Smooth muscle cell of the brain vasculature (primary cell): ENCODE measurements at regions not wholly inside any gene's neighbourhood (a gene's known extent, or its start where the extent isn't known, plus 50 kb on each side); places are given as distances from the start of the nearest gene placed in this dataset.
"Not testable (repeated sequence)": the region's sequence is repeated elsewhere in the genome, so short reads cannot be mapped to it uniquely, and the experiment has no call there.

Source experiments
- DNase-seq: peaks from one replicate; pipeline ENCODE4 v3.0.0-alpha.2; 2012; ENCODE audit warnings: low read depth, low spot score

GRCh38 chr7:119703895-119704294, 569.1 kb upstream of the KCND2 start:
- DNase-seq: no peak

GRCh38 chr7:119706608-119707007, 566.4 kb upstream of the KCND2 start:
- DNase-seq: no peak

GRCh38 chr7:119708891-119709290, 564.1 kb upstream of the KCND2 start:
- no peak for DNase-seq

- DNase-seq: no peak
Measured at GRCh38 chr7:119711104-119711503, 561.9 kb upstream of the KCND2 start.

DNA sequence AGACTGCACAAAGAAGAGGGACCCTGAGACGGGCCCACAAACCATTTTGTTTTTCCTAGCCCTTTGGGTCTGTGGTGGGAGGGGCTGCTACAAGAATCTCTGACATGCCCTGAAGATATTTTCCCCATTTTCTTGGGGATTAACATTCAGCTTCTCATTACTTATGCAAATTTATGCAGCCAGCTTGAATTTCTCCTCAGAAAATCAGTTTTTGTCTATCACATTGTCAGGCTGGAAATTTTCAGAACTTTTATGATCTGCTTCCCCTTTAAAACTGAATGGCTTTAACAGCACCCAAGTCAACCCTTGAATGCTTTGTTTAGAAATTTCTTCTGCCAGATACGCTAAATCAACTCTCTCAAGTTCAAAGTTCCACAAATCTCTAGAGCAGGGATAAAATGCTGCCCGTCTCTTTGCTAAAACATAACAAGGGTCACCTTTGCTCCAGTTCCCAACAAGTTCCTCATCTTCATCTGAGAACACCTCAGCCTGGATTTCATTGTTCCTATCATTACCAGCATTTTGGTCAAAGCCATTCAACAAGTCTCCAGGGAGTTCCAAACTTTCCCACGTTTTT, 560.0 kb upstream of the KCND2 start:
- DNase-seq: no peak

- DNase-seq: no peak
Measured at GRCh38 chr7:119713606-119714005, 559.4 kb upstream of the KCND2 start.

DNA sequence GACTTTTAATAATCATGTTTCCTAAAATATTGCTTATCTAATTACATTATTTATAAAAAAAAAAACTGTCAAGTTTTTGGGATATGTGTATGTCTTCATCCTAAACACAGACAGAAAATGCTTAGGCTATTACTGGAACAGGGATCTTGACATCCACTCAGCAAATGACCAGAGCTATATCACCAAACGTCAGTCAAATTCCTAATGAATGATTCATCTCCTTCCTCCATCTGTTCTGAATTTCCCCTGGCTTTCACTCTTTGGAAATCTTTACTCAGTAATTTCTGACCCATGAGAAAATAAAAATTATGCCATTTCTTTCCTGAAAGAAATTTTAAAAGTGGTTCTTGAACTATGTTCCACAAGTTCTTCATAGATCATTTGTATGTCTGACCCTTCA, 552.4 kb upstream of the KCND2 start:
- peak; percentile 63 for DNase-seq

- no peak for DNase-seq
Measured at GRCh38 chr7:119724041-119724792, 548.8 kb upstream of the KCND2 start.

DNA sequence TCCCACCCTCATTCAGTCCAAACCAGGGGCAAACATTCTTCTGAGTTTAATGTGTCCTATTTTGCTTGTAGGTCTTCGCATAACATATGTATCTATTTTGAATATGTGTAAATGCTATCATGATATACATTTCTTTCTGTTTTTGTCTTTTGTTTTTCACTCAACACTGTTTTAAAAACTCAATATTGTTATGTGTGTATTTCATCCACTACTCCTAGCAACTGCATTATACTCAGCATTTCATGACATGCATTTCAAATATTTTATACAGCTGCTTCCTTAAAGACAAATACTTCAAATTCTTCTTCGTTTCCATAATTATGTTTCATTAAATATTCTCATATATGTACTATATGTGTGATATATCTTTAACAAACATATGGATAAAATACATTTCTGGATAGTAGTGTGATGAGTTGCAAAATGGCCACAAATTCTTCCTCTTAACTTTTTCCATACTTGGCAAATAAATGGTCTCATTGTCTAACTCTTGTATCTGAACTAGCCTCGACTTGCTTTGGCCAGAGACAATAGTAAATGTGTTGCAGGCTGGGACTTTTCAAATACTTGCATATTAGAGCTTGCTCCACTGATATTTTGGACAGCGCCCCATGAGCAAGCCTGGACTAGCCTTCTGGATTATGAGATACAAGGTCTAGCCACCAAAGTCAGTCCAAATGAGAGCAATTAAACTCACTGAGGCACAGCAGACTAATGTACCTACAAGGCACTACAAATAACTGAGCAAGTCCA, 539.7 kb upstream of the KCND2 start:
- no peak for DNase-seq

DNA sequence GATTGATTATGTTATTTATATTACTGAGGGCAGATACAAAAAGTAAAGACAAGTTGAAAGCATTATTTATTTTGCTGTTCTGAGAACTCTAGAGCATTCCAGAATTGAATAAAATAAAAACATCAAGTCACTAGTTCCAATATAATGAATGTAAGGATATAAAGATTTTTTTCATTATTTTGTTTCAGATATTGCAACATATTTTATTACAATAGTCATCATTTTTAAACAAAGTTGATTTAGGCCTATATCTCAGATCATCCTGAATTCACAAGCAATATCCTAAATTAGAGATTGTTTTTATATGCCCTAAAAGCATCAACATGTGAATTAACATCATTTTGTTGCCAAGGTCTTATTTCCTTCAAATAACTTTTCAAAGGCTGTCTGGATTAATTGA, 535.6 kb upstream of the KCND2 start:
- DNase-seq: no peak

DNA sequence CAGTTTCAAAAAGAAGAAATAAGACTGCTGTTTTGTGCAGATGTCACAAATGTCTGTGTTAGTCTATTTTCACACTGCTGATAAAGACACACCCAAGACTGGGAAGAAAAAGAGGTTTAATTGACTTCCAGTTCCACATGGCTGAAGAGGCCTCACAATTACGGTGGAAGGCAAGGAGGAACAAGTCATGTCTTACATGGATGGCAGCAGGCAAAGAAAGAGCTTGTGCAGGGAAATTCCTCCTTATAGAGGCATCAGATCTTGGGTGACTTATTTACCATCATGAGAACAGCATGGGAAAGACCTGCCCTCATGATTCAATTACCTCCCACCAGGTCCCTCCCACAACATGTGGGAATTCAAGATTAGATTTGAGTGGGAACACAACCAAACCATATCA, 527.7 kb upstream of the KCND2 start:
- DNase-seq: not testable (repeated sequence)

DNA sequence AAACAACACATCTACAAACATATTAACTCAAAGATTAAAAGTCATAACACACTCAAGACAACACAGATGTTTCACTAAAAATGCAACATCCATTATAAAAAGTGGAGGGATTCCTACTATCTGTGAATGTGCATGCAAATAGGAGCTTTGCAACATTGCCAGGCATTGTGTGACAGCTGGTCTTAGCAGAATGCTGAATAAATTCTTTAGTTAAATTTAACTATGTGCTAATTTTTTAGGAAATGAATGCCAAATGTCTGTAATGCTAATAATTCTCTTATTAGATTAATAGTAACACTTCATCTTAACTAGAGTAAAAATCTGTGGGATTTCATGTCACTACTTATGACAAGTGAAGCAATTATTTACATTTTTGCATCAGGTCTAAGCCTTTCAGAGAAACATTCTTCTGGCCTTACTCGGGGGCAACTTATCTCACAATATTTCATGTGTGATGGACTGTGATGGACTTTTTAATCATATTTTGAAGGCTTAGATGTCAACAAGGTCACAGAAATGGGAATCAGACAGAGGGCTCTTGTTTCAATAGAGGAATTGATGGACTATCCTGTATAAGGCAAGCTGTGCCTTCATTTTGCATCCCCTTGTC, 524.6 kb upstream of the KCND2 start:
- DNase-seq: no peak

DNA sequence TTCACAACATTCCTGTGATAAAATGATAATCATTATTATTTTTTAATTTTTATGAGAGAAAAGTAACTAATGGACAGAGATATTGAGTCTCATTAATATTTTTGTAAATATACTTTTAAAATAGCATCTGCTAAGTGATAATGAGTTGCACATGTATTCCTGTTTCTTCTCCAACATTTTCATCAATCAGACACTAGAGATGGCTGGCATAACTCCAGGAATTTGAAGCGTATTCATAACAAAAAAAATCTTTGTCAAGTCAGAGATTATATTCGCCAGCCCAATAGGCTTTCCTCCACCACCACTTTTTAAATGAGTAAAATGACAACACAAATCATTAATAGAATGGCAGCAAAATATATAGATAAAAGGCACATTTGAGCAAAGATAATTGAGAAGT, 524.0 kb upstream of the KCND2 start:
- no peak for DNase-seq

DNA sequence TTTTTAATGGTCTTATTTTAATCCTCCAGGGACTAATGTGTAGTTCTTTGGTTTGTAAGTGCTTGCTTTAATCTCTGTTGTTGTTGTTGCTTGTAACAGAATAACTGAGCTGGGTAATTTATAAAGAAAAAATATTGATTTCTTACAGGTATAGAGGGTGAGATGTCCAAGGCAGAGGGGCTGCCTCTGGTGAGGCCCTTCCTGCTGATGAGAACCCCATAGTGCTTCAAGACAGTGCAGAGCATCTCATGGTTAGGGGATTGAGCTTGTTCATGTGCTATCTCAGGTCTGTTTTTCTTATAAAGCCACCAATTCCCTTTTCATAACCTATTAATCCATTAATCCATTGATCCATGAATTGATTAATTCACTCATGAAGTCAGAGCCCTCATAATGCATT, 516.3 kb upstream of the KCND2 start:
- no peak for DNase-seq

DNA sequence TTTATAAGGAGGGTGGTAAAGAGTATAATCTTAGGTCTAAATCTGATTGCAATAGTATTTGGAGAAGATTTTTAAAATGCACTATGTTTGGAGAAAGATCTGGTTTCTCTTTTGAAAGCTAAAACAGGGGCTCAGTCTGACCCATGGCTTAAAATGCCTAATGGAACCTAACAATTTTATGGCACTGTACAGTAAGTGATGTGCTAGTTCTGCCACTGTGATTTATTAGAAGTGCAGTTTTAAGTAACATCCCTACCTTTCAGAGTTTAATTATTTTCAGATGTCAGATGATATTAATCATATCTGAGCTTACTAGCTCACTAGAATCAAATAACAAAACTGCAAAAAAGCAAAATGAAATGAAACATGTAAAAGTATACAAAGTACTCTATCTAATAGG, 514.7 kb upstream of the KCND2 start:
- DNase-seq: no peak

GRCh38 chr7:119761776-119762175, 511.2 kb upstream of the KCND2 start:
- no peak for DNase-seq

DNA sequence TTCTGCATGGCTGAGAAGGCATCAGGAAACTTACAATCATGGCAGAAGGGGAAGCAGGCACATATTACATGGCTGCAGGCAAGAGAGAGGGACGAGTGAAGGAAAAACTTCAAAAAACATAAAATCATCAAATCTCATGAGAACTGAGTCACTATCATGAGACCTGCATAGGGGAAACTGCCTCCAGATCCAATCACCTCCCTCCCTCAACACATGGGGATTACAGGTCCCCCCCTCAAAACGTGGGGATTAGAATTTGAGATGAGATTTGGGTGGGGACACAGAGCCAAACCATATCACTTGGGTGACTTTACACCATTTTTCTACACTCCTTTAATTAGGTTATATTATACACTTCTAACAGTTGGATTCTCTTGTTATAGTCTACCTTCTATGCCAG, 490.7 kb upstream of the KCND2 start:
- no peak for DNase-seq

DNA sequence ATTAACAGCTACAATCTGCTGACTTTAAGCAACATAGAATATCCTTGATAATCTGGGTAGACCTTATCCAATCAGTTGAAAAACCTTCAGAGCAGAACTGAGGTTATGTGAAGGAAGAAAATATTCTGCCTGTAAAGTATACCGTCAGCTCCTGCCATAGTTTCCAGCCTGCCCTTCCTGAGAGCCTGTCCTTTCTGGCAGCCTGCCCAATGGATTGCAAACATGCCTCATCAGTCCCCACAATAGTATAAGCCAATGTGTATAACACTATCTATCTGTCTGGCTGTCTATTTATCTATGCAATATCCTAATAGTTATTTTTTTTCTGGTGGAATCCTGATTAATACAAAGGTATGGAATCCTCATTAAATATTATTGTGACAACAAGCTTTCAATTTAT, 489.2 kb upstream of the KCND2 start:
- DNase-seq: peak; percentile 17

DNA sequence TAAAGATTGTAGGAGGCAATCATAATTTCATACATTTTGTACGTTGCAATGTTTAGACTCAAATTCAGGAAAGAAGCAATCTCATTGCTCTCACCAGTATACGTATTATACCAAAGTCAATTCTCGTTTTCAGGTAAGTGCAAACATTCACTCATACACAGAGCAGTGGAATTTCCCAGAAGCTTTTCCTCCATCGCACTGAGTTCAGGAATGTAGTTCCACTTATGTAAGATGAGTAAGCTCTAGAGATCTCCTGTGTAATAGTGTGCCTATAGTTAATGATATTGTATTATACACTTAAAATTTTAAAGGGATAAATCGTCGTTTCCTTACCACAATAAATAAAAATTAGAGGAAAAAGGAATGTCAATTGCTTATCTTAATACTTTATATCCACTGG, 470.8 kb upstream of the KCND2 start:
- DNase-seq: no peak

- DNase-seq: no peak
Measured at GRCh38 chr7:119825091-119825655, 447.8 kb upstream of the KCND2 start.

DNA sequence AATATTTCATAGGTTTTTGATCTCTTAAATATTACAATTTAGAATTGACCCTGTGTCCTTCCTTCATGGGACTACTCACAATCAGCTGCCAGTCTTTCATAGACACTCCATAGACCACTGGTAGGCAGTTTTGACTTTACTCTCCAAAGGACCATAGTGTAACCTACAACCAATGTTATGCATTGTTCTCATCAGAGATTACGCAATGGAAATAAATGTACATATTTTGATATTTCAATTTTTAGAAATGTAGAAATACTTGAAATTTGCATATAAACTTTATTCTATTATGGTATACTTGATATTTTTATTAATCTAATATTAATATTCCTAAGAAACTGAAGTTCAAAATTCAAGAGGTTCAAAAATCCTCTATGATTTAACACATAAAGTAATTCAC, 446.4 kb upstream of the KCND2 start:
- DNase-seq: no peak

DNA sequence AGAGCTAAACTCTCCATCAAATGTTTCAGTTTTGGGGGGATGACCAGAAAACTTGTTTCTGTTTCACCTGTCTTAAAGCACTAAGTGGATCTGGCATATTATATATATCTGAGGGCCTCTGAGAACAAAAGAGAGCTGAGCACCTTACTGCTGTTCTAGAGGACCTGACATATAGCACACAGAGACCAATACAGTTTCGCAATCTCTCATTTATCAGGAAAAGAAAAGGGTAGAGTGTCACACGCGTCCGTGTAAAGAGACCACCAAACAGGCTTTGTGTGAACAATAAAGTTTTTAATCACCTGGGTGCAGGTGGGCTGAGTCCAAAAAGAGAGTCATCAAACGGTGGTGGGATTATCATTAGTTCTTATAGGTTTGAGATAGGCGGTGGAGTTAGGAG, 434.5 kb upstream of the KCND2 start:
- no peak for DNase-seq
